Loucy (cell line): ENCODE measurements at regions not wholly inside any gene's neighbourhood (a gene's known extent, or its start where the extent isn't known, plus 50 kb on each side); places are given as distances from the start of the nearest gene placed in this dataset.

Source experiments
- H2AFZ ChIP-seq: fragments of 200-600 bp; sonication (generic); 2 replicates; pipeline ENCODE4 v1.6.0; 2016; ENCODE audit warnings: antibody characterized with exemption, mild to moderate bottlenecking, low read length, moderate library complexity
- H3F3A ChIP-seq: fragments of 200-600 bp; 2 replicates; pipeline ENCODE4 v1.6.0; 2016; ENCODE audit warnings: antibody characterized with exemption, low read depth, mild to moderate bottlenecking
- H3K27me3 ChIP-seq: fragments of 200-600 bp; sonication (generic); 2 replicates; pipeline ENCODE4 v1.6.1; 2014; ENCODE audit warnings: low read length, mild to moderate bottlenecking; ENCODE audit not compliant: insufficient read depth, poor library complexity, severe bottlenecking
- H3K36me3 ChIP-seq: fragments of 200-600 bp; sonication (generic); 2 replicates; pipeline ENCODE4 v1.6.1; 2016; ENCODE audit warnings: low read length; ENCODE audit not compliant: insufficient read depth
- H3K4me1 ChIP-seq: fragments of 200-600 bp; sonication (generic); 2 replicates; pipeline ENCODE4 v1.5.1; 2014; ENCODE audit warnings: low read length, mild to moderate bottlenecking; ENCODE audit not compliant: insufficient read depth, poor library complexity, severe bottlenecking
- H3K4me2 ChIP-seq: fragments of 200-600 bp; sonication (generic); 2 replicates; pipeline ENCODE4 v1.6.0; 2014; ENCODE audit warnings: antibody characterized with exemption, low read length, low read depth, mild to moderate bottlenecking; ENCODE audit not compliant: poor library complexity, severe bottlenecking
- H3K4me3 ChIP-seq: fragments of 200-600 bp; sonication (generic); 2 replicates; pipeline ENCODE4 v1.5.1; 2014; ENCODE audit warnings: low read length, mild to moderate bottlenecking, mixed read lengths; ENCODE audit not compliant: poor library complexity, severe bottlenecking
- H3K79me2 ChIP-seq: fragments of 200-600 bp; sonication (generic); 2 replicates; pipeline ENCODE4 v1.6.1; 2014; ENCODE audit warnings: low read length; ENCODE audit not compliant: insufficient read depth
- H3K9ac ChIP-seq: fragments of 200-600 bp; sonication (generic); 2 replicates; pipeline ENCODE4 v1.6.0; 2014; ENCODE audit warnings: mild to moderate bottlenecking, low read depth, low read length, moderate library complexity; ENCODE audit not compliant: poor library complexity, severe bottlenecking
- H3K9me2 ChIP-seq: fragments of 200-600 bp; sonication (generic); replicated peaks from 2 replicates; pipeline ENCODE4 v1.6.1; 2016; ENCODE audit warnings: low read depth, low read length, mixed read lengths
- H3K9me3 ChIP-seq: fragments of 200-600 bp; sonication (generic); 2 replicates; pipeline ENCODE4 v1.6.1; 2014; ENCODE audit warnings: mild to moderate bottlenecking, antibody characterized with exemption, low read length, low read depth; ENCODE audit not compliant: insufficient read depth
- H4K20me1 ChIP-seq: fragments of 200-600 bp; sonication (generic); 2 replicates; pipeline ENCODE4 v1.6.0; 2014; ENCODE audit warnings: antibody characterized with exemption, low read length, mild to moderate bottlenecking; ENCODE audit not compliant: insufficient read depth, poor library complexity, severe bottlenecking
- EZH2phosphoT487 ChIP-seq: fragments of 200-600 bp; IDR thresholded peaks from 2 replicates; pipeline ENCODE4 v1.6.1; 2018; ENCODE audit warnings: antibody characterized with exemption, mild to moderate bottlenecking, moderate library complexity, borderline replicate concordance
- TF ChIP-seq, protein P1 (sequence below): fragments of 200-600 bp; sonication (generic); conservative IDR thresholded peaks from 2 replicates; pipeline ENCODE4 v1.5.1; 2014; ENCODE audit warnings: mild to moderate bottlenecking, antibody characterized with exemption, low read length

DNA sequence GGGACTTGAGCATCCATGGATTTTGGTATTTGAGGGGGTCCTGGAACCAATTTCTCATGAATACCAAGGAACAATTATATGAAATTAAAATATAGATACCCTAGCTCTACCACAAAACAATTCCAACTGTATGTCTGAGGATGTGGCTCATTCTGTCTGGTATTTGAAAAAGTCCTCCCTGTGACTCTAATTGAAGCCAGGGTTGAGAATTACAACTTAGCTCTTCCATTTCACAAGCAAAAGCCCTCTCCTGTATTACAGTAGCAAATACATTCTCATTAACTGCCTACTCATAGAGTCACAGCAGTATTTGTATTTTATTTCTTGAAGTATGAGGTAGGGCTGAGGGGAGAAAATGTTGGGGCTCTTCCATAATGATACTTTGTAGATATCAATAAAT is 187.8 kb upstream of the OLFM3 start:
- H2AFZ ChIP-seq: no peak overlapping the region
- no peak overlapping the region for H3K9ac ChIP-seq
- H3K79me2 ChIP-seq: no peaks in the 10 kb centered on the region
- H3K36me3 ChIP-seq: no peaks in the 10 kb centered on the region
- no peak overlapping the region for H3K4me3 ChIP-seq
- no peaks in the 10 kb centered on the region for H3K9me3 ChIP-seq
- no peaks in the 10 kb centered on the region for H3K4me1 ChIP-seq
- no peaks in the 10 kb centered on the region for H3K27me3 ChIP-seq
- H4K20me1 ChIP-seq: no peaks in the 10 kb centered on the region
- no peaks in the 10 kb centered on the region for H3K9me2 ChIP-seq
- H3F3A ChIP-seq: no peaks in the 10 kb centered on the region
- H3K4me2 ChIP-seq: no peak overlapping the region
- TF ChIP-seq, protein P1, sequence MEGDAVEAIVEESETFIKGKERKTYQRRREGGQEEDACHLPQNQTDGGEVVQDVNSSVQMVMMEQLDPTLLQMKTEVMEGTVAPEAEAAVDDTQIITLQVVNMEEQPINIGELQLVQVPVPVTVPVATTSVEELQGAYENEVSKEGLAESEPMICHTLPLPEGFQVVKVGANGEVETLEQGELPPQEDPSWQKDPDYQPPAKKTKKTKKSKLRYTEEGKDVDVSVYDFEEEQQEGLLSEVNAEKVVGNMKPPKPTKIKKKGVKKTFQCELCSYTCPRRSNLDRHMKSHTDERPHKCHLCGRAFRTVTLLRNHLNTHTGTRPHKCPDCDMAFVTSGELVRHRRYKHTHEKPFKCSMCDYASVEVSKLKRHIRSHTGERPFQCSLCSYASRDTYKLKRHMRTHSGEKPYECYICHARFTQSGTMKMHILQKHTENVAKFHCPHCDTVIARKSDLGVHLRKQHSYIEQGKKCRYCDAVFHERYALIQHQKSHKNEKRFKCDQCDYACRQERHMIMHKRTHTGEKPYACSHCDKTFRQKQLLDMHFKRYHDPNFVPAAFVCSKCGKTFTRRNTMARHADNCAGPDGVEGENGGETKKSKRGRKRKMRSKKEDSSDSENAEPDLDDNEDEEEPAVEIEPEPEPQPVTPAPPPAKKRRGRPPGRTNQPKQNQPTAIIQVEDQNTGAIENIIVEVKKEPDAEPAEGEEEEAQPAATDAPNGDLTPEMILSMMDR: no peak
- no peak for TF ChIP-seq EZH2phosphoT487

GRCh38 chr1:102183711-102184110 is 187.0 kb upstream of the OLFM3 start:
- H3K36me3 ChIP-seq: no peaks in the 10 kb centered on the region
- no peak overlapping the region for H3K9ac ChIP-seq
- H3K4me3 ChIP-seq: no peak overlapping the region
- H3K79me2 ChIP-seq: no peaks in the 10 kb centered on the region
- no peaks in the 10 kb centered on the region for H3K9me2 ChIP-seq
- no peaks in the 10 kb centered on the region for H3K27me3 ChIP-seq
- H3F3A ChIP-seq: no peaks in the 10 kb centered on the region
- no peaks in the 10 kb centered on the region for H4K20me1 ChIP-seq
- no peak for TF ChIP-seq EZH2phosphoT487
- TF ChIP-seq, protein P1: no peak
- no peaks in the 10 kb centered on the region for H3K4me1 ChIP-seq
- no peak overlapping the region for H2AFZ ChIP-seq
- H3K4me2 ChIP-seq: no peak overlapping the region
- no peaks in the 10 kb centered on the region for H3K9me3 ChIP-seq

DNA sequence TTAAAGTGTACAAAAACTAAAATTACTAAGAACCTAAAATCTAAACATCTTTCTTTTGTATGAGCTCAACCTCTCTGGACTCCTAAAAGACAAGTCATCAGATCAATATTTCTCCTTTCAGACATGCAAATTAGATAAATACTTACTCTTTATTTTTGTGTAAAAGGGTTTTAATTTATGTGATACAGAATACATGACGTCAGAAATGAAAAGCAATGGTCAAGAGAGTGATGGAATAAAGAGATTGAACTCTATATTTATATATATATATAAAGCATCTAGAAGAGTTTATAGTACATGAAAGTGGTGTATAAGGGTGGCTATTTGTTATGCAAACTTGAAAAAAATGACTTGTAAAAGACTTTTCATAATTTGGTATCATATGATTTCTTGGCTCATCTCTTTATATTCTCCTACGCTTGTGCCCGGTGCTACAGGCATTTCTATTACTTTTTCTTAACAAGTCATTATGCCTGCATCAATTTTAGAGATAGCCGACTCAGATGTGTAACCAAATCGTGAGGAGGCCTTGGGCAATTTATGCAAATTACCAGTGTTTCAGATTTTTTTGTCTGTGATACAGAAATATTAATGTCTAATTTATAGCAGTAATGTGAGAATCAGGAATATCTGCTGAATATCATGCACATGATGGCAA is 186.0 kb upstream of the OLFM3 start:
- Histone ChIP-seq H3K4me1 (no peaks in the 10 kb centered on the region), H3K27me3 (no peaks in the 10 kb centered on the region), H3K9ac (no peak overlapping the region), H3K4me2 (no peak overlapping the region), H3F3A (no peaks in the 10 kb centered on the region), H3K79me2 (no peaks in the 10 kb centered on the region), H3K36me3 (no peaks in the 10 kb centered on the region), H2AFZ (no peak overlapping the region), H3K9me2 (no peaks in the 10 kb centered on the region), H4K20me1 (no peaks in the 10 kb centered on the region), H3K4me3 (no peak overlapping the region), H3K9me3 (no peaks in the 10 kb centered on the region)
- TF ChIP-seq, protein P1: no peak
- no peak for TF ChIP-seq EZH2phosphoT487
